GM19025 (cell line): ENCODE measurements at regions not wholly inside any gene's neighbourhood (a gene's known extent, or its start where the extent isn't known, plus 50 kb on each side); places are given as distances from the start of the nearest gene placed in this dataset.

Source experiments
- ATAC-seq: cut with Tn5 transposase; IDR thresholded peaks from one replicate; pipeline ENCODE4 v1.9.1; 2021; ENCODE audit warnings: mild to moderate bottlenecking, low read depth, moderate library complexity; ENCODE audit not compliant: unreplicated experiment

DNA sequence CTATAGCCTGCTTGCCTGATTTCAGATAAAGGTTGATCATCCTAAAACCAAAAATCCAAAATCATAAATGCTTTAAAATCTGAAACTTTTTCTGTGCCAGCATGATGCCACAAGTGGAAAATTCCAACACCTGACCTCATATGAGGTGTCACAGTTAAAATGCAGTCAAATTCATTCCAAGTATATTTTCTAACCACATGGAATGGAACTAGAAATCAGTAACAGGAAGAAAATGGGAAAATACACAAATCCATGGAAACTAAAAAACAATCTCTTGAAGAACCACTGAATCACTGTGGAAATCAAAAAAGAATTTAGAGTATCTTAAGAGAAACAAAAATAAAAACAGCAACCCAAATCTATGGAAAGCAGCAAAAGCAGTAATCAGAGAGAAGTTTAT, 297.5 kb upstream of the COX7C start:
- ATAC-seq: no peak

DNA sequence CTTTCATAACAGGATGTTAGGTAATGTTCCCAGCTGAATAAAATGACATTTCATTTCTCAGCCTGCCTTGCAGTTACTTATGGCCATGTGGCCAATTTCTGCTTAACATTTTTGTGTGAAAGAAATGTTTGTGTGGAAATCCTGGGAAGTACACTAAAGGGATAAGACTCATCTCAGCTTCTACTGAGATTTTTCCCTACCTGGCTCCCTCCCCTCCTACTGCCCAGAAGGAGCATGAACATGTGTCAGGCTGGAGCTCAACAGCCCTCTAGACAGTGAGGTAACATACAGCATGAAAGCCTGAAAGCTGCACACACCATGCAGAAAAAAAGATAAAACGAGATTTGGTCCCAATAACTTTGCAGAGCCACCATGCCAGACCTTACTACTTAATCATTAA, 288.4 kb upstream of the COX7C start:
- no peak for ATAC-seq

DNA sequence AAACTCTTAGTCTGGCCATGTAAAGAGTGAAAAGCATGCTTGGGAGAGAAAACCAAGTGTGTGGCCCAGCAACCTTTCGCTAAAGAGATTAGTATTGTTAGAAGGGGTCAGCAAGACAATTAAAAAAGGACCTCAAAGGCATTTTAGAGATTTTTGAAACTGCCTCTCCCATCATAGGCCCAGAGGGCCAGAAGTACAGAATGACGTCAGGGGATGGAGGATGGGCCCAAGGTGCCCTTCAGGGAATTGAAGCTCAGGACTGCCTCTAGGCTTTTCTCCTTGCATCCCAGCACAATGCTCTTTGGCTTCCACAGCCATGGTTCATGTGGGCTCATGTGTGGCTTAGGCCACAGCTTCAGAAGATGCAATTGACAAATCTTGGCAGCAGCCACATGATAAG, 287.0 kb upstream of the COX7C start:
- no peak for ATAC-seq

DNA sequence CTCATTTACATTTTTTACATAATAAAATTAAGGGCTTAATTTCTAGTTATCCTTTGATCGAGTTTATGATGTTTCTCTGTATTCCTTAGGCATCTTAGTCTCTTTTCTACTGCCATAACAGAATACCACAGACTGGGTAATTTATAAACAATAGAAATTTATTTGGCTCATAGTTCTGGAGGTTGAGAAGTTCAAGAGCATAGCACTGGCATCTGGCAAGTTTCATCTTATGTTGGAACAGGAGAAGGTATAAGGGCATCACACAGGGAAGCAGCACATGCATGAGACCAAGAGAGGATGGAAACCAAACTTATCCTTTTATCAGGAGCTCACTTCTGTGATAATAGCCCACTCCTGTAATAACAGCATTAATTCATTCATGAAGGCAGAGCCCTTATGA, 284.9 kb upstream of the COX7C start:
- no peak for ATAC-seq

DNA sequence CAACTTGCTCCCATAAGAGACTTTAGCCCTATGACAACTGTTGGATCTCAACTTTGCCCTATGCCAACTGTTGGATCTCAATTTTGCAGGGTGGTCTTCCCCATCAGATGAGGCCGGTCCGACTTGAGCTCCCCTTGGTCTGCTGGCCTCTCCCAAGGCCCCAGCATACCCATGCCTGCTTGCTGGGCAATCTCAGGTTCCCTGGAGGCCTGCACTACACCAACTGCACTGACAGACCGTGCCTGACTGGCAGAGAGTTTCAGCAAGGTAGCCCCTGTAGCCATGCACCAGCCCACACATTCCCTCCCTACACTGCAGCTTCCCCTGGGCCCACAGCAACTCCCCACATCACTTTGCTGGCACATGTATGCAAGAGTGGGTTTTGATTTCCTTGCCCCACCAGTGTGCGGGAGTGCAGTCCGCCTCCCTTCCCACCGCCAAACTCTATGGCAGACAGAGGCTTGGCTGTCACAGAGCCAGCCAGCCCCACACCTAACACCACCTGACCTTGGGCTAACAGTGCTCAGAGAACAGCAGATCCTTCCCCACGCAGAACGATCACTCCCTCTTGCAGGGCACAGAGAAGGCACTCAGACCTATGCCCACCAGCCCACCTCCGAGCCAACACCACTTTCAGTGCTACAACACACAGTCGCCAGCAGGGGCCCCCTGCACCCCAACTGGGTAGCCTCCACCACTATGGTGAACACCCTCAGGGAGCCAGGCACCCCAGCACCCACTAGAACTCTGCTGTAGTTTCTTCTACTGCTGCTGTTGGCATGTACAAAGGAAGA, 279.9 kb upstream of the COX7C start:
- no peak for ATAC-seq

DNA sequence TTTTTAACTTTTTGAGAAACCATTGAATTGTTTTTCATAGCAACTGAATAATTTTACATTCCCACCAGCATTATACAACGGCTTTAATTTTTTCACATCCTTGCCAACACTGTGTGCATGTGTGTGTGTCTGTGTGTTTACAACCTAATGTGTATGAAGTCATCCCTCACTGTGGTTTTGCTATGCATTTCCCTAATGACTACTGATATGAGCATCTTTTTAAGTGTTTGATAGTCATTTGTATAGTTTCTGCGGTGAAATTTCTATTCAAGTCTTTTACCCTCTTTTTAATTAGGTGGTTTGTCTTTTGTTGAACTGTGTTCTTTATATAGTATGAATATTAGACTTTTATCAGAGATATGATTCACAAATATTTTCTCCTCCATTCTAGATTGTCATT, 263.1 kb upstream of the COX7C start:
- ATAC-seq: no peak

DNA sequence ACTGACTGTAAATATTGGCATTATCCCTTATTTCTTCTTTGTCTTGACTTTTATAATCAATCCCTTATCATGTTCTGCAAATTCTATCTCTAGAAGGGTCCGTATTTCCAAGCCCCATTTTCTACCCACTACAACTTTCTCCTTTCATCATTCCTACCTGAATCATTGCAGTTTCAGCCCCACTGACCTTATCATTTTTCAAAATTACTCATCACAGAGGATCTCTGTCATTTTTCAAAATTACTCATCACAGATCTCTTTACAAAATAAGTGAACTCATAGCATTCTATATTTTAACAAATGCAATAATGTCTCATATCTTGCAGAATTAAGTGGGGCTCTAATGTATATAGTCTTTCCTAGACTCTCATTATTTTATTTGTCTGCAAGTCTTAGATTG, 256.9 kb upstream of the COX7C start:
- ATAC-seq: no peak

DNA sequence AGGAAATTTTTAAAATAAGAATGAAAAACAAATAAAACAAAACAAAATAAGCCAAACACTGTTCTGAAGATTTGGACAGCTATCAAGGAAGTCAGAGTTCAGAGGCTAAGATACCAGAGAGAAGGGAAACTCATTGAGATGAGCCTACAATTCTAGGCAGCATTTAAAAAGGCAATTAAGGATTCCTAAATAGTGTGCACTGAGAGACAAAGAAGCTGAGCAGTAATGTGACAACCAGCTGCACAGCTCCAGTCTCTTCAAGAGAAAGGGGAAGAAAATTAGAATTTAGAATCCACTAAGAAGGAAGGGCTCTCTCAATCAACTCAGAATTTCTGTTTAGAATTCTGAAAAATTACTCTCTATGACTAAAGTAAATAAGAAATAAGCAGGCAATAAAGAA, 246.7 kb upstream of the COX7C start:
- ATAC-seq: no peak

DNA sequence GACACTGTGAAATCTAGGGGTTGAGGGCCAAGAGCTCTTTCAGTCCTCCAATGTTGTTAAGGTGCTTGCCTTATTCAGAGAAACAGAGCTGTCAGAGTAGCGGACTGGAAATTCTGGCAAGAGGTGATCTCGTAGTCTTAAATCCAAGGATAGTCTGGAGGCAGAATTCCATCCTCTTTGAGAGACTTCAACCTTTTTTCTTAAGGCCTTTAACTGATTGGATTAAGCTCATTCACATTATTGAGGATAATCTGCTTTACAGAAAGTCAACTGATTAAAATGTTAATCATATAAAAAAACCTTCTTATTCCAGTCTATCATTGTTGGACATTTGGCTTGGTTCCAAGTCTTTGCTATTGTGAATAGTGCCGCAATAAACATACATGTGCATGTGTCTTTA, 243.1 kb upstream of the COX7C start:
- ATAC-seq: no peak

DNA sequence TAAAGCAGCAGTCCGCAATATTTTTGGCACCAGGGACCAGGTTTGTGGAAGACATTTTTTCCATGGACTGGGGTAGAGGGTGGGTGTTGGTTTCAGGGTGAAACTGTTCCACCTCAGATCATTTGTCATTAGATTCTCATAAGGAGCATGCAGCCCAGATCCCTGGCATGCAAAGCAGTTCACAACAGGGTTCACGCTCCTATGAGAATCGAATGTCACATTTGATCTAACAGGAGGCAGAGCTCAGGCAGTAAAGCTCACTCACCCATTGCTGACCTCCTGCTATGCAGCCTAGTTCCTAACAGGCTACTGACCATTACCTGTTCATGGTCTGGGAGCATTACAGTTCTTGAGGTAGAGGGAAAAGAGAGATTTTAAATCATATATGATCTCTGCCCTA, 241.5 kb upstream of the COX7C start:
- no peak for ATAC-seq

DNA sequence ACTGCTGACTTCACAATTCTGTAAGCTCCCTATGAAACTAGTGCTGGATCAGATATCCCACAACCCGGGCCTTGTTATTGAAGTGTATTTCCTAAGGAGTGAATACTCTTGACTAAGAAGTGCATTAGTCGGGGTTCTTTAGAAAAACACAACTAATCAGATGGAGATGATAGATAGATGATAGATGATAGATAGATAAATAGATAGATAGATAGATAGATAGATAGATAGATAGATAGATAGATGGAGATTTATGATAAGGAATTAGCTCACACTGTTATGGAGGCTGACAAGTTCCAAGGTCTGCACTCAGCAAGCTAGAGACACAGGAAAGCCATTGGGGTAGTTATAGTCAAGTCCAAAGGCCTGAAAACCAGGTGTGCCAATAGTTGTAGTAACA, 214.6 kb upstream of the COX7C start:
- ATAC-seq: no peak

DNA sequence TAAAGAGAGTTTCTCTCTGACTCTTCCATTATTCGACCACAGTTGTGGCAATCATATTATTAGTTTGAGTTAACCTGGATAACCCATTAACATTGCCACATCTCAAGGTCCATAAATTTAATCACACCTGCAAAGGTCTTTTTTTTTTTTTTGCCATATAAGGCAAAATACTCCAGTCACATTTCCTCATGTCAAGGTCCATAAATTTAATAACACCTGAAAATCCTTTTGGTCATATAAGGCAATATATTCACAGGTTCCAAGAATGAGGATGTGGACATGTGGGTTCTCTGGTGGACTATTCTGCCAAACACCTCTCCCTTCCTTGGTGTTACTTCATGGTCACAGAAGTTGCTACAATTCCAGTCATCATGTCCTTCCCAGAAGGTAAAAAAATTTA, 213.5 kb upstream of the COX7C start:
- no peak for ATAC-seq

DNA sequence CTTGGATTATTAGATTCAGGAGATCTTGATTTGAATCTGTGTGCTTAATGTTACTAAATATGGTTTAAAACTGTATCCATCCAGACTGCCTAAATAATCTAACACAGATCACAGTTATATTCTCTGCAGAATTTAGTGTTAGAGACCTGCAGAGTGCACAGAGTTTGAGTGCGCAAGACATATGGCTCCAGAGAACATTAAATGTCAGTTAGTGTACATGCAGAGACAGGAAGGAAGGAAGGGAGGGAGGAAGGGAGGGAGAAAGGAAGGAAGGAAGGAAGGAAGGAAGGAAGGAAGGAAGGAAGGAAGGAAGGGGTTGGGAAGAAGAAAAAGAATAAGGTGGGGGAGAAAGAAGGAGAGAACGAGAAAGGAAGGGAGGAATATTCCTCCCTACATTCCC, 210.0 kb upstream of the COX7C start:
- ATAC-seq: no peak

DNA sequence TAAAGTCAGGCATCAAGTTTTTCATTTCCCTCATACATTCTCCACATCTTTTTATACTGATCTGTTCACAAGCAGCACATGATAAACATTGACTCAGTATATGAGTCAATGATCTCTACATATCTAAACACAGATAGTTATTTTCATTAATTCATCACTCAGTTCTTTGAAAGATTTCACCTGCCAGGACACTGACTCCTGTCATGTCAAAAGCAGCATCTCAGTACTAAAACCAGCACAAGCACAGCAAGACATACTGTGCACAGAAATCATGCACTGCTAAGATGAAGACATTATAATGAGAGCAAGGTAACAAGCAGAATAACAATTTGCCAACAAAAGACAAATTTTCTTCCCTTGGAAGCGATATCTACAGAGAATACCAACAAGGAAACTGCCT, 206.1 kb upstream of the COX7C start:
- ATAC-seq: no peak

DNA sequence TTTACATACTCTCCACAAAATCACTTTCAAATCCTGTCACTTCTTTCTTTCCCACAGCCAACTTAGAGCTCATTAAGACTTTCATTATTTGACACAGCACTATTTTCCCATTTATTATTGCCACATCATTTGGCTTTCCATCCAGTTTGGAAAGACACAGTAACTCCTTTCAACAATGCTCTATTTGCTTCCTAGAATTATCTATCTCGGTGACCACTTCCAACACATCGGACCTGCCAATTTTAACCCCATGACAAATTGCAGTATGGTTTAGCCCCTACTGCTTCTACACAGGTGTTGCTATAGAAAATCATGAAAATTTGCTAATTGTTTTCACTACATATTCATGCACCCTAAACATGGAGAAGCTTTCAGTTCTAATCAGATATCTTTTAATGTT, 190.6 kb upstream of the COX7C start:
- ATAC-seq: no peak

DNA sequence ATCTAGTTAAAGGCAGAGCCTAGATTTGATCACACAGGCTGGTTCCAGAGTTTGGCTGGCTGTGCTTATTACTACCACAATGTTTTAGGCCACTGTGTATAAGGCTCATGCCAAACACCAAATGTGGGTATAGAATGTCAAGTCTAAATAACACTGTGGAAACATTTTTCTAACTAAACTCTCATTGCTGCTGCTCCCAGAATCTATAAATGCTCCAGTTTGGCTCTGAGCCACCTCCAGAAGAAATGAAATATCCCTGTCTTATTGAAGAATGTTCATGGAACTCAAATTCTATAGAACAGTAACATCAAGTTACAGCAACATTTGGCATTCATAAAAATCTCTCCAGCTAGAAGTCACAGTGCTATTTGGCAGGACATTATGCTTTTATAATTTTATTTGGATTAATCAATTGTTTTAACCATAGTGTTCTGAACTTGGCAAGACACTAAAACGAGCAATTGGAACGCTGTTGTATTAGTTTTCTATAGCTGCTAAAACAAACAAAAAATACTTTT, 178.1 kb upstream of the COX7C start:
- no peak for ATAC-seq

DNA sequence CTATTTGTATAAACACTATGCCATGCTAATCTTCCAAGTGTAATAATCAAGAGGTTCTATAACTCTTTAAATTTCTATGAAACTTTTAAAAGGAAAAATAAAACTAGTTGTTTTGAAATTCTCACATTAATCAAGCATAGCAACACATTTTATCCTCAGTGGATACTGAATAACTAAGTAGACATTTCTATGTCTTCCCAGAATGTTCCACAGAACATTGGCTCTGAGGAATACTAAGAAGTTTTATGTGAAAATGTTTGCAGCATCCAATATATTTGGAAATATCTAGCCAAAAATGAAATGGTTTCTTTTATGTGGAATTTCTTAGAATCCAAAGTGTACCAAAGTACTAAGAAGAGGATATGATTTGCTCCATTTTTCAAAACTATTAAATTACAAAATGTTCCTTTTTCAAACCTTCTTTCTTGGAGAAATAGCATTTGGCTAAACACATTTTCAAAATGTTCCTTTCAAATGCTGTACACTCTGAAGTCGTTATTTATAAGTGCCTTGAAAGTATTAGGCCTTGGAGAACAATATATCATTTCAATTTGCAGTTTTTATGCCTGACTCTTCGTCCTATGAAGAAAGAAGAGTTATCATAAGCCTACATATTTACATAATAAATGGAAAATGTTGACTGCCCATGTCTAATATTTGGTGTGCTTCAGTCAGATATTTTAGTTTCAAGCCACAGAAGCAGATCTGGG, 175.6 kb upstream of the COX7C start:
- no peak for ATAC-seq

DNA sequence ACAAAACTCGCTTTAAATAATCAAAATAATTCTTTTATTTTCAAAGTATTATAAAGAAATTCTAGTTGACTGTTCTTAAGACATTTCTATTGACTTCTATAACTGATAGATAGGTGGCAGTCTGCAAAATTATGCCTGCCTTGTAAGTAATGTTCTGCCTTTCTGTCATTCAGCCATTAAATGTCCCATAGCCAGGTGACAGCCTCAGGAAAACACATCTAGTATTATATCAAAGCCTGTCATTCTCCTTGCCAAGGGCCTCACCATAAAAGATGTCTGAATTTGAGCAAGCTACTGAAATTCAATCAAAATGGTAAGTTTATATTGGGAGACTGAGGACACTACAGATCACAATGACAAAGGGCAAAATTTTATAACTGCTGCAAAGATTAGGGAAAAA, 170.4 kb upstream of the COX7C start:
- no peak for ATAC-seq

DNA sequence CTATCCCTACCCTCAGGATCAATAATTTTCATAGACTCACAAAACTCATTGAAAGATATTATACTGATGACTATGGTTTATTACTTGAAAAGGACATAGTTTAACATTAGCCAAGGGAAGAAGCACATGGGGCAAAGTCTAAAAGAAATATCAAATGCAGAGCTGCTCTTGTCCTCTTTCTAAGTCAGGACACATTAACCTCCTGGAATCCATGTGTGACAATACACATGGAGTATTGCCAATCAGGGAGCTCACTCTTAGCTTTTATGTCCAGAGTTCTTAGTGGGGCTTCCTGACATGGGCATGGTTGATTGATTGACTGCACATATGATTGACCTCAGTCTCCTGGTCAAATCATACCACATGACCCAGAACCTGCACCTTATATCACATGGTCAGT, 165.5 kb upstream of the COX7C start:
- ATAC-seq: no peak

DNA sequence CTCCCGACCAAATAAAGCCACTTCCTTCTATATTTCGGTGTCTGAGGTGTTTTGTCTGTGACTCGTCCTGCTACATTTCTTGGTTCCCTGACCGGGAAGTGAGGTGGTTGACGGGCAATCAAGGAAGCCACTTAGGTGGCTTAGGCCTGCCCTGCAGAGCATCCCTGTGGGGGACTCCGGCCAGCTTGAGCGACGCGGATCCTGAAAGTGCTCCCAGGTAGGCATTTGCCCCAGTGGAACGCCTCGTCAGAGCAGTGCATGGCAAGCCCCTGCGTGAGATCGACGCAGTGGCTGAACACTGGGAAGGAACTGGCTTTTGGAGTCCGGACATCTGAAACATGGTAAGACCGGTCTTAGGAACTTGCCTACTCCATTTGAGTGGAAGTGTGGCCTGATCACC, 157.2 kb upstream of the COX7C start:
- ATAC-seq: no peak

DNA sequence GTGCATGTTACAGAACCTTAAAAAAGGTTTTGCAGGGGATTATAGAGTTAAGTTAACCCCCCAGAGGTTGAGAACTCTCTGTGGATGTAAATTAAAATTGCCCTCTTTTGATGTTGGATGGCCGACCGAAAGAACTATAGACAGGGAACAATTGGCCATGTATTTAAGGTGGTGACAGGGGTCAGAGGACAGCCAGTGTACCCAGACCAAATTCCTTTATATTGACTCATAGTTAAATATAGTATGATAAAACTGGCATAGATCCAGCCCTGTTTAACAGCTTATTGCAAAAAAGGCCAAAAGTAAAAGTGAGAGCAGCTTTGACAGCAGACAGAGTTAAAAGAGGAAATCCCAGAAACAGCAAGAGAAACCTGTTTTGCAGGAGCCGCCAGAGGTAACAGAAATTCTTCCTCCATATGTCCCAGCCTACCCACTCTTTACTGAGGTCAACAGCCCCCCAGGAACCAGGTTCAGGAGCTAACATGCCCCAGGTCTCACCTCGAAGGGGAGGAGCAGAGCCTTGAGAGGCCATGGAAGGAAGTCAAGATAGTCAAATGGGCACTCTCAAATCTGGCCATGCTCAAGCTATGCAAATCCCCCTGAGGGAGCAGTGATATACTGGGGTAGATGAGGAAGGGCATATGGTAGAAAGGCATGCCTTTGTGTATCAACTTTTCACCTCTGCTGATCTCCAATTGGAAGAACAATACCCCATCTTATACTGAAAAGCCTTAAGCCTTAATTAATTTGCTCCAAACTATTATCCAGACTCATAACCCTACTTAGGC, 156.4 kb upstream of the COX7C start:
- ATAC-seq: no peak
